IPS-18a (cell line): ENCODE measurements at regions not wholly inside any gene's neighbourhood (a gene's known extent, or its start where the extent isn't known, plus 50 kb on each side); places are given as distances from the start of the nearest gene placed in this dataset.
"Not testable (repeated sequence)": the region's sequence is repeated elsewhere in the genome, so short reads cannot be mapped to it uniquely, and the experiment has no call there.

ENCODE experiments used
- H3K27ac ChIP-seq: one replicate; pipeline ENCODE4 v1.5.1; 2013; ENCODE audit warnings: low read length
- H3K27me3 ChIP-seq: one replicate; pipeline ENCODE4 v1.6.1; 2013; ENCODE audit warnings: mild to moderate bottlenecking, low read length; ENCODE audit not compliant: control insufficient read depth, insufficient read depth
- H3K36me3 ChIP-seq: one replicate; pipeline ENCODE4 v1.6.1; 2013; ENCODE audit warnings: low read depth, low read length; ENCODE audit not compliant: control insufficient read depth
- H3K4me1 ChIP-seq: one replicate; pipeline ENCODE4 v1.6.1; 2013; ENCODE audit warnings: low read depth, low read length; ENCODE audit not compliant: control insufficient read depth
- H3K4me3 ChIP-seq: one replicate; pipeline ENCODE4 v1.5.1; 2013; ENCODE audit warnings: low read length
- H3K9ac ChIP-seq: one replicate; pipeline ENCODE4 v1.6.1; 2013; ENCODE audit warnings: mild to moderate bottlenecking, low read length, moderate library complexity
- H3K9me3 ChIP-seq: one replicate; pipeline ENCODE4 v1.6.1; 2013; ENCODE audit warnings: low read depth, low read length; ENCODE audit not compliant: control insufficient read depth

DNA sequence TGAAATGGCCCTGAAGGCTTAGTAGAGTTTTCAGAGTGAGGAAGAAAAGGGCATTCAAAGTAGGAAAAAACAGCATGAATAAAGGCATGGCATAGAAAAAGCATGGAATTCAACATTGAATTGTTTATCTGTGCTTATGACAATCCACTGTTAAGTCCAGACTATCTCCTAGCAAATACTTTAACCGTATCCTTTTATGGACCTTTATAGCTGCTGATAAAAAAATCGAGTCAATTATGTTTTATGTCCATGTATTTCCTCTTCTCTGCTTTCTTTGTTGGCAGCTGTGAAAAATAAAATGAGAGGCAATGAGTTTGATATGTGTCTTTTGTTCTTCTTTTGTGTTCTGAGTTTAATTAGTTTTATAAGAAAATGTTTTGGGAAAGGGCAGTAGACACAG is 70.4 kb downstream of the TDRD15 start:
- Histone ChIP-seq H3K27me3 (no peaks in the 10 kb centered on the region), H3K27ac (no peak overlapping the region), H3K9ac (no peak overlapping the region), H3K9me3 (no peaks in the 10 kb centered on the region), H3K4me1 (peaks cover 8% of the 10 kb centered on the region), H3K36me3 (no peaks in the 10 kb centered on the region), H3K4me3 (no peak overlapping the region)

DNA sequence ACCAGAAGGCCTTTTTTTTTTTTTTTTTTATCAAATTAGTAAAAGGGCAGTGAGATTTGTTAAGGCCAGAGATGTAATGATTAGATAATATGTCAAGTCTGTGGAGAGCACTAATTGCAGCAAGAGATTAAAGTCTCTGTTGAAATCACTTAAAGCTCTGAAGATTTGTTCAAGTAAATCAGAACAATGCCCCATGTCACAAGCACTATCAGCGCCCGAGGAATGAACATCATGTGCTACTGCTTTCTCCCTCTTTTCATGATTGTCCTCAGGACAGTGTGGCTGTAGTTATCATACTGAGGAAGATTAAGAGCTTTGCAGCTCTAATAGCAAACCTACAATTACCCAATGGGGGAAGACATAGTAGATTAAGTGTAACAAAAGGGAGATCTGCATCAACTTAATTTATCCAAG is 71.1 kb downstream of the TDRD15 start:
- H3K27me3 ChIP-seq: no peaks in the 10 kb centered on the region
- peaks cover 8% of the 10 kb centered on the region for H3K4me1 ChIP-seq
- H3K4me3 ChIP-seq: no peak overlapping the region
- H3K36me3 ChIP-seq: no peaks in the 10 kb centered on the region
- no peak overlapping the region for H3K27ac ChIP-seq
- no peak overlapping the region for H3K9ac ChIP-seq
- no peaks in the 10 kb centered on the region for H3K9me3 ChIP-seq

DNA sequence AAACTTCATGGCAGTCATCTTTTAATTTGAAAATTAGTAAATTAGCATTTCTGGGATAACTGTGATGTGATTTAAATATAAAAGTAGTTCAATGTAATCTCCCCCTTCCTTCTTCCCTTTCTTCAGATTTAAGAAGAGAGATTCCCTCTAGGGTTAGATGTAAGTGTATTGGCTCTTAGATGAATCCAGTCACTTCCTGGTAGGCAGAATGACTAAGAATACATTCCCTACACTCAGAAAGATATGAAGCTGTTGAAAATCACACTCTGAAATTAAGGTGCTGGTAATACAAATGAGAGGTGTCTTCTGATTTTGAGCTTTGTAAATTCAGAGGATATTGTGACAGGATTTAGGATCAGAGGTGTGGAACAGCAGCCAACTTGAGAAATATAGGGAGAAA is 71.6 kb downstream of the TDRD15 start:
- H3K27ac ChIP-seq: no peak overlapping the region
- H3K4me1 ChIP-seq: peaks cover 8% of the 10 kb centered on the region
- H3K9me3 ChIP-seq: no peaks in the 10 kb centered on the region
- H3K9ac ChIP-seq: no peak overlapping the region
- H3K27me3 ChIP-seq: no peaks in the 10 kb centered on the region
- no peaks in the 10 kb centered on the region for H3K36me3 ChIP-seq
- no peak overlapping the region for H3K4me3 ChIP-seq

DNA sequence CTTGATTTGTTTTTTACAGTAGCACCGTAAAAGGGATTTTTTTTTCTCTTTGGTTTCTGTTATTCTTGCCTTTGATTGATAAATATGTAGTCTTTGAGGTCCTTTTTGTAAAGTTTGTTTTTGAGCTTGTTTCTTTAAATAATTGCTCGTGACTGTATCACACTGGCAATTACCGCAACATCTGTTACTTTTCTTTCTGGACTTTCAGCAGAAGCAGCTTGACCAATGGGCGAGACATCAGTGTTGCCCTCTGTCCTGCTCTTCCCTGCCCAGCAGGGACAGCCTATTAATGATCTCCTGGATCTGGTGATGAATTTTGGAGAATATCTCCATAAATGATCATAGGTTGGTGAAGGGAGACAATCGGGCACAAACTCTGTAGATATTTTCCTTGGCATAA is 74.9 kb downstream of the TDRD15 start:
- H3K27me3 ChIP-seq: no peaks in the 10 kb centered on the region
- H3K4me3 ChIP-seq: no peak overlapping the region
- no peaks in the 10 kb centered on the region for H3K36me3 ChIP-seq
- H3K27ac ChIP-seq: no peak overlapping the region
- H3K4me1 ChIP-seq: peaks cover 8% of the 10 kb centered on the region
- no peaks in the 10 kb centered on the region for H3K9me3 ChIP-seq
- no peak overlapping the region for H3K9ac ChIP-seq

DNA sequence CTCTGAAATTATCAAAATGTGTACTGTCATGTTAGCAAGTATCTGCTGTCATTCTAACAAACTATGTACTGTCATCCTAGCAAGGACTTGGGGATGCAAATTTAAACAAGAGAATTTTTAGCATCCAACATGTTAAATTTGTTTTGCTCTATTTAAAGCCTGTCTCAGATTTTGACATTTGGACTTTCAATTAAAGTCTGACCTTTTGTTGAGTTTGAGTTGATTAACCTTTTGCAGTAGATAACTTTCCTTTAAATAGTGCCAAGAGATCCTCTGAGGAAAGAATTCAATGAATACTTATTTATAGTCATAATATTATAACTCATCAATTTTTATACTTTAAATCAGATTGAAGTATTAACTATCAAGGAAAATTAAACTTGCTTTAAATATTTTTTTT is 80.2 kb downstream of the TDRD15 start:
- Histone ChIP-seq H3K27ac (no peak overlapping the region), H3K27me3 (no peaks in the 10 kb centered on the region), H3K36me3 (no peaks in the 10 kb centered on the region), H3K9me3 (no peaks in the 10 kb centered on the region), H3K4me1 (no peaks in the 10 kb centered on the region), H3K4me3 (no peak overlapping the region), H3K9ac (no peak overlapping the region)

DNA sequence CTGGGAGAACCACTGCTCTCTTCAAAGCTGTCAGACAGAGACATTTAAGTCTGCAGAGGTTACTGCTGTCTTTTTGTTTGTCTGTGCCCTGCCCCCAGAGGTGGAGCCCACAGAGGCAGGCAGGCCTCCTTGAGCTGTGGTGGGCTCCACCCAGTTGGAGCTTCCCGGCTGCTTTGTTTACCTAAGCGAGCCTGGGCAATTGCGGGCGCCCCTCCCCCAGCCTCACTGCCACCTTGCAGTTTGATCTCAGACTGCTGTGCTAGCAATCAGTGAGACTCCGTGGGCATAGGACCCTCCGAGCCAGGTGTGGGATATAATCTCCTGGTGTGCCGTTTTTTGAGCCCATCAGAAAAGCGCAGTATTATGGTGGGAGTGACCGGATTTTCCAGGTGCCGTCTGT is 90.3 kb downstream of the TDRD15 start:
- not testable (repeated sequence) for H3K36me3 ChIP-seq, H3K4me1 ChIP-seq, H3K4me3 ChIP-seq

DNA sequence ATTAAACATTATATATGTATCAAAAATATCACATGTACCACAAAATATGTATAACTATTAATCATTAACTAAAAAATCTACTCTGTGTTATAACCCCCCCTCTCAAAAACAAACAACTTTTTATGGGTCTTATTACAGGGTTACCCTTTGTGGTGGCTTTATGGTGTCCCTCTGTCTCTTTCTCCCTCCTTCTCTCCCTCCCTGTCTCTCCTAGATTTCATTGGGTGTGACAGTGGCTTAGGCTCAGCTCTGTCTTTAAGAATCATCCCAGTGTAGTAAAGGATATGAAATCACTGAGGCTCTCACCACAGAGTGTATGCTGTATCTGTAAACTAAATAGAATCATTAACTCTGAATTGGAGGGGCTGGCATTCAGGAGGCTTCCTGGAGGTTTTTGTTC is 93.7 kb downstream of the TDRD15 start:
- no peaks in the 10 kb centered on the region for H3K9me3 ChIP-seq
- H3K36me3 ChIP-seq: no peaks in the 10 kb centered on the region
- no peak overlapping the region for H3K9ac ChIP-seq
- no peaks in the 10 kb centered on the region for H3K4me1 ChIP-seq
- no peaks in the 10 kb centered on the region for H3K27me3 ChIP-seq
- H3K4me3 ChIP-seq: no peak overlapping the region
- H3K27ac ChIP-seq: no peak overlapping the region

More for the DNA sequence above, 90.3 kb downstream of the TDRD15 start:
- not testable (repeated sequence) for H3K9me3 ChIP-seq, H3K27me3 ChIP-seq, H3K9ac ChIP-seq, H3K27ac ChIP-seq

DNA sequence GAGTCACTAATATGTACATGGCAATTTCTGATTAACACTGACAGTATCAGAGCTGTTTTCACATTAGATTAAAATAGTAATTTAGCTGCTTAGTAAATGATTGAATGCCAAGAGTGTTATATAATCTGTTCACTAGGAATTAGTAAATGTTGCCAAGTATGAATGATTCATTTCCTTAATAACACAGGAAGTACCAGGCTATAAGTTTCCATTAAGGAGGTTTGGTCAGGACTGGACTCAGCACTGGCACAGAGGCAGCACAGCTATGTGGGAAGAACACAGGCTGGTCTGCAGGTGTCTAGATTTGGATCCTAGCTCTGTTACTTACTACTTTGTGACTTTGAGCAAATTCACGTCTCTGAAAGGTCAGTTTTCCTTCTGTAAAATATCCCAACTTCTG is 97.2 kb downstream of the TDRD15 start:
- no peak overlapping the region for H3K27ac ChIP-seq
- no peak overlapping the region for H3K9ac ChIP-seq
- H3K4me3 ChIP-seq: no peak overlapping the region
- no peaks in the 10 kb centered on the region for H3K9me3 ChIP-seq
- no peaks in the 10 kb centered on the region for H3K36me3 ChIP-seq
- no peaks in the 10 kb centered on the region for H3K27me3 ChIP-seq
- H3K4me1 ChIP-seq: no peaks in the 10 kb centered on the region

DNA sequence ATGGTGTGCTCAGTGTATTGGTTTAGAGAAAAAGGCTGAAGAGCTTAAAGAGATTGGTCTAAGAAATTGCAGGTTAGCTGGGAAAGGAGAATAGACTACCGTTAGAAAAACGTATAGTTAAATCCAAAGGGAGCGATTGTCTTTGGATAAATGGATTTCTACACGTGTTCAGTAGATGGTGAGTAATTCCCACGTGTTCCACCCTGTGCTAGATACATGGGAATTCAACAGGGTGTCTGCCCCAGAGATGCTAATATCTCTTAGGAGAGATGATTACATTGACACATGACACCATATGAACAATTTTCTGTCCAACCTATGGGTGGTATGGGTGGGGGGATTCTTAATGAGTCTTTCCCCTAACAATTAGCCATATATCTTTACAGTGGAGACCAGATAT is 99.8 kb downstream of the TDRD15 start:
- H3K4me1 ChIP-seq: peaks cover 4% of the 10 kb centered on the region
- no peaks in the 10 kb centered on the region for H3K27me3 ChIP-seq
- H3K4me3 ChIP-seq: no peak overlapping the region
- H3K9ac ChIP-seq: no peak overlapping the region
- H3K36me3 ChIP-seq: no peaks in the 10 kb centered on the region
- no peak overlapping the region for H3K27ac ChIP-seq
- no peaks in the 10 kb centered on the region for H3K9me3 ChIP-seq

DNA sequence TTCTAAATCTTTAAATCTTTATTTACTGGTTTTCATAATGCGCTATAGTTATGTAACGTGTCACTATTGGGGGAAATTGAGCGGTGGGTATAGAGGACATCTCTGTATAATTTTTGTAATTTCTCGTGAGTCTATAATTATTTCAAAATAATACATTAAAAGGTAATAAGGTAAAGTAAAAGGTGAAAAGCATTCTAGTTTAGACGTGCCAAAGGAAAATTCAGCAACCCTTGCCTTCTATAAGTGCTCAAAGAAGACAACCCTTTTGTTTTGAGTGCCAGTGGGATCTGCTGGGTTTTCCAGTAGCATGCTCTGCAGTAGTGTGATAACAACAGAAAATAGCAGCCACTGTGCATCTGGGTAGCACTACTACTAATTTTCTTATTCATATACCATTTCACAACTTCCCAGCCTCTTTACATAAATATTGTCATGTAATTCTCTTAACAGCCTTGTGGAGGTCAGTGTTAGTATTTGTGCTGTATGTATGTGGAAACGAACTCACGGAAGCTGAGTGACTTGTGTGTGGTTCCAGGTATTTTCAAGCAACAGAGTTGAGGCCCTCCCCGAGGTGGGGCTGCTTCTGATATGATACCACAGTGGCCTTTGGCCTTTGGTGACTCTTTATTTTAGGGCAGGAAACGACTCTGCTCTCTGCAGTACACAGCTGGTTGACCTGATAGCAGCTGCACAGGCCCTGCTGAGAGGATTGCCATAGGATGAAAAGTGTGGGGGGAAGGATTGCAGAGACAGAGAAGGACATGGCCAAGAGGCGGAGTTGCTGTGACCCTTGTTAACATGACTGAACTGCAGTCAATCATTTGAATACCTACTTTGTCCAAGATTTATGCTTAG is 104.5 kb downstream of the TDRD15 start:
- Histone ChIP-seq H3K36me3 (no peaks in the 10 kb centered on the region), H3K4me3 (no peak overlapping the region), H3K27me3 (no peaks in the 10 kb centered on the region), H3K27ac (no peak overlapping the region), H3K9me3 (no peaks in the 10 kb centered on the region), H3K9ac (no peak overlapping the region), H3K4me1 (peaks cover 4% of the 10 kb centered on the region)

DNA sequence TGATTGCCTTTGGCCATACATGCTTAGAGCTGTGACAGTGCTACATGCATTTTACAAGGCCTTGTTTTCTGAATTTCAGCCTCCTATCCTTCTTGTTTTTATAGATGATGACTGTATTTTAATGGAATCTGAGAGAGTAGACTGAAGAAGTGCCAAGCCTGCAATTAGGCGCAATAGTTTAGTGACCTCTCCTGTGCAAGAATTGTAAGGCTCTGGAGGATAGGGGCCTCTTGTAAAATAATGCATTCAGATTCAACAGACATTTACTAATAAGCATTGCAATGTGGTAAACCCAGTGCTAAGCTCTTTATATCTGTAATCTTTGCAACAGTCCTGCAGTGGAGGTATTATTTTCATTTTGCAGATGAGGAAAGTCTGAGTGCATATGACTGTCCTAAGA is 105.5 kb downstream of the TDRD15 start:
- Histone ChIP-seq H3K27me3 (no peaks in the 10 kb centered on the region), H3K27ac (no peak overlapping the region), H3K9ac (no peak overlapping the region), H3K4me1 (peaks cover 4% of the 10 kb centered on the region), H3K4me3 (no peak overlapping the region), H3K36me3 (no peaks in the 10 kb centered on the region), H3K9me3 (no peaks in the 10 kb centered on the region)

DNA sequence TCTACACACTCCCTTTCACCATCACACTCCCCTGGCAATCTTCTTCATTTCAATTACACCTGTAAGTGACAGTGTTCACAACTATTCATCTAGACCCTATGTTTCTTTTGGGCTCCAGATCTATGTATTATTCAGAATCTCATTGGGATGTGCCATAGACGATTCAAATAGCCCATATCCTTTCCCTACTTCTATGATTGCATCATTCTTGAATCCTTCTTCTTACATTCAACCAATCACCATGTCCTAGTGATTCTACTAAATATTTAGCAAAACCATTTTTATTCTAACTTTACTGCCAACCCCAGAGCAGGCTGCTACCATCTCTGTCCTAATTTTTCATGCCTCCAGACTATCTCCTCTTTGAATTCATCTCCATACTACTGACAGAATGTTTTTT is 106.4 kb downstream of the TDRD15 start:
- H3K27ac ChIP-seq: no peak overlapping the region
- H3K9ac ChIP-seq: no peak overlapping the region
- no peaks in the 10 kb centered on the region for H3K36me3 ChIP-seq
- no peaks in the 10 kb centered on the region for H3K9me3 ChIP-seq
- no peaks in the 10 kb centered on the region for H3K27me3 ChIP-seq
- peaks cover 4% of the 10 kb centered on the region for H3K4me1 ChIP-seq
- no peak overlapping the region for H3K4me3 ChIP-seq
